ENCODE measurements at regions not wholly inside any gene's neighbourhood (a gene's known extent, or its start where the extent isn't known, plus 50 kb on each side); places are given as distances from the start of the nearest gene placed in this dataset.
"Not testable (repeated sequence)": the region's sequence is repeated elsewhere in the genome, so short reads cannot be mapped to it uniquely, and the experiment has no call there.

DNA sequence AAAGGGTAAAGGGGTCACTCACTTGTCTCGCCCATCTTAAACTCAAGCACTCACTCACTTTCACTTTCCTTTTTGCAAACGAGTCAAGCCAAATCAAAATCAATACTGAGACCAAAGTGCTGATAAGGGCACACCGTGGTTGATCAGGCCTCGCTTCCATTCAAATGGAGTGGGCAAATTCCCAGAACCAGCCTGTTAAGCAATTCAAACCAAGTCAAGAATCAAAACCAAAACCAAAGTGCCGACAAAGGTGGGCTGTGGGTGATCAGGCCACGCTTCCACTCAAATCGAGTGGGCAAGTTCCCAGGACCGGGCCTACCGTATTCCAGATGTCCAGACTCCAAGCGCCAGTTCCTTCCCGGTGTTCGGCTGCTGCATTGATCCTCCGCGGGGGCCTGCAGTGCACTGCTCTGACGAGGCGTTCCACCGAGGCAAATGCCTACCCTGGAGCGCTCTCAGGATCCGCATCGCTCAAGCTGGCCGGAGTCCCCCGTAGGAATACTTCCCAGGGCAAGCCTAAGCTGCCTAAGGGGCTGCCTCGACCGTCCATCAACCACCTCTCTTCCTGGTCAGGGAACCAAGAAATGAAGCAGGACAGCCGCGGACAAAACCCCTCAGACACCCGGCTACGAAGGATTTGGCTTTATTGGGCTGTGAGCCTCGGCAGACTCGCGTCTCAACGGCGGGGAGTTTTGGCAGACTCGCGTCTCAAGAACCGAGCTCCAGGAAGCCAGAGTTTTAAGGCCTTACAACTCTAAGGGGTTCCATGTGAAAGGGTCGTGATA, 89.9 kb upstream of the SLC1A4 start:
- TF ChIP-seq, protein P1, sequence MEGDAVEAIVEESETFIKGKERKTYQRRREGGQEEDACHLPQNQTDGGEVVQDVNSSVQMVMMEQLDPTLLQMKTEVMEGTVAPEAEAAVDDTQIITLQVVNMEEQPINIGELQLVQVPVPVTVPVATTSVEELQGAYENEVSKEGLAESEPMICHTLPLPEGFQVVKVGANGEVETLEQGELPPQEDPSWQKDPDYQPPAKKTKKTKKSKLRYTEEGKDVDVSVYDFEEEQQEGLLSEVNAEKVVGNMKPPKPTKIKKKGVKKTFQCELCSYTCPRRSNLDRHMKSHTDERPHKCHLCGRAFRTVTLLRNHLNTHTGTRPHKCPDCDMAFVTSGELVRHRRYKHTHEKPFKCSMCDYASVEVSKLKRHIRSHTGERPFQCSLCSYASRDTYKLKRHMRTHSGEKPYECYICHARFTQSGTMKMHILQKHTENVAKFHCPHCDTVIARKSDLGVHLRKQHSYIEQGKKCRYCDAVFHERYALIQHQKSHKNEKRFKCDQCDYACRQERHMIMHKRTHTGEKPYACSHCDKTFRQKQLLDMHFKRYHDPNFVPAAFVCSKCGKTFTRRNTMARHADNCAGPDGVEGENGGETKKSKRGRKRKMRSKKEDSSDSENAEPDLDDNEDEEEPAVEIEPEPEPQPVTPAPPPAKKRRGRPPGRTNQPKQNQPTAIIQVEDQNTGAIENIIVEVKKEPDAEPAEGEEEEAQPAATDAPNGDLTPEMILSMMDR (IDR thresholded peaks at IDR 0.05): no peak
- DNase-seq (ENCODE audit: low spot score) (no peak), ATAC-seq (ENCODE audit: low FRiP score) (no peak)

DNA sequence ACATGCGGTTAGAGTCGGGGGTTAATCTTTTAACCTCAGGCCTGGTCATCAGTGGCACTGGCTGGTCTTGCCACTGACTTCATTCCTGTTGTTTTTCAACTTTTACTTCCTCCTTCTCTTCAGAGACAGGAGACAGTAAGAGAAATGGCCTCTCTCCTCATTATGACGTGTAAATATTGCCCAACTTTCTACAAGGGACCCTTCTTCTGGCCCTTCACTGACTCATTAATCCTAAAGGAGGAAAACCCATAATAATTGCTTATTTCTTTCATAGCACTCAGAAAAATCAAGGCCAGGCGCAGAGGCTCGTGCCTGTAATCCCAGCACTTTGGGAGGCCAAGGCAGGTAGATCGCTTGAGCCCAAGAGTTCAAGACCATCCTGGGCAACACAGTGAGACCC, 89.3 kb upstream of the SLC1A4 start:
- not testable (repeated sequence) for ATAC-seq (ENCODE audit: low FRiP score); DNase-seq (ENCODE audit: low spot score)

DNA sequence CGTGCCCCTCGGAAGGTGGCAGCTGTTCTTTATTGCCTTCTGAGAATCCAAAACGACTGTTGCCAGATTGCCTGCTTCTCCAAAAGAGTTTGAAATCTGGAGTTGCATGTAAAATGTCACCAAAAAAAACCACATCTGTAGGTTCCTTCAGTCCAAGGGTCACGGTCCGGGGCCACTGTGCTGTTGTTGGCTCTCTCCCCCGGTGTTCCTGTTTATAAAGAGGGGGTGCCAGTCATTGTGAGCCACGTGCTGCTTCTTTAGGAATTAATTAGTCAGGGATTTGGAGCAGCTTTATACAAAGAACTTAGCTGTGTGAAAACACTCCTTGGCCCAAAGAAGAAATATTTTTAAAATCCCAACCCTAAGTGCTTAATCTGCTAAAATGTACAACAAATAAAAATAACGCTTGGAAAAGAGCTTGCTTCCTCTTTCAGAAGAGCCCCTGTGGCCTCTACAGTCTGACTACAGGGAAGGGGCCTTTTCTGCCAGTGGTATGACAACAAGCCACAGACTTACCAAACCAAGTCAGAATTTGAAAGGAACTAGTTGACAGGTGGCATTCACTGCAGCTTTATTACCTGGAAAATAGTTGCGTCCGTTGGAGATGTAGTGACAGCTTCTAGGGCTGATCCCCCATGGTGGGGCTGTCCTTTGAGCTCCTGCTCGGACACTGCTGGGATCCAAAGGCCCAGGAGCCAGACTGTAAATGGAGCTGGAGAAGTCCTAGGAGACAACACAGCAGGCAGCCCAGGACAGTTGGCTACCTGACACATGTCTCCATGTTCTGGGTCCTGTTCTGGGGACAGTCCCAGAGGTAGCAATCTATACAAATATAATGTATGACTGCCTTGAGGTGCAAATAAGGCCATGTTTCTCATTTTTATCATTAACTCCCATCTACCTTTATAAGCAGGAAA, 84.5 kb upstream of the SLC1A4 start:
- TF ChIP-seq, protein P1 (IDR thresholded peaks at IDR 0.05): no peak
- ATAC-seq (ENCODE audit: low FRiP score): no peak
- DNase-seq (ENCODE audit: low spot score): no peak

DNA sequence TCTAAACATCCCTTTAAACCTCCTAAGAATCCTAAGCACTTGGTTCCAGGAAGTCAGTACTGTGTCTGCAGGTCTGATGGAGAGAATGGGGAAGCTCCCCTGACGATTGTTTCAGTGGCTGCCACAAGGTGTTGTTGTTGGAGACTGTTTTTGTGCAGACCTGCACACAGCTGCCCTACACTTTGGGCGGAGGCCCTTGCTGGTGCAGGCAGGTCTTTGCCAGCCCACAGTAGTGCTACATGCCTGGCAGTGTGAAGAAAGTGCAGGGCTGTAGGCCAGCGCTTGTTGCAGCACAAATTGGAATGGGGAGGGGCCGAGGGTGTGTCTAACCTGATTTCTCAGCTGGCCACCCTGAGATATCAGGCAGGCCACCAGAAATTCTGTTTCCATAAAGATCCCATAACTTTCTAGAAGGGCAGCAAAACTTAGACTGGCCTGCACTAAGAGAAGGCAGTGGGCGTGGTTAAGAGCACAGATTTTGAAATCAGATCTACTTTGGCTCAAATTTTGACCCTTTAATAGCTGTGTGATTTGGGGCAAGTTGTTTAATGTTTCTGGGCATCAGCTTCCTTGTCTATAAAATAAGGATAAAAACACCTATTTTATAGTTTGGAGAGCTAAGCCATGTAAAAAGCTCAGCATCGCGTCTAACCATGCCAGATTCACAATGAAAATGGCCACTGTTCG, 83.7 kb upstream of the SLC1A4 start:
- DNase-seq (ENCODE audit: low spot score): no peak
- TF ChIP-seq, protein P1 (IDR thresholded peaks at IDR 0.05): no peak
- ATAC-seq (ENCODE audit: low FRiP score): no peak

DNA sequence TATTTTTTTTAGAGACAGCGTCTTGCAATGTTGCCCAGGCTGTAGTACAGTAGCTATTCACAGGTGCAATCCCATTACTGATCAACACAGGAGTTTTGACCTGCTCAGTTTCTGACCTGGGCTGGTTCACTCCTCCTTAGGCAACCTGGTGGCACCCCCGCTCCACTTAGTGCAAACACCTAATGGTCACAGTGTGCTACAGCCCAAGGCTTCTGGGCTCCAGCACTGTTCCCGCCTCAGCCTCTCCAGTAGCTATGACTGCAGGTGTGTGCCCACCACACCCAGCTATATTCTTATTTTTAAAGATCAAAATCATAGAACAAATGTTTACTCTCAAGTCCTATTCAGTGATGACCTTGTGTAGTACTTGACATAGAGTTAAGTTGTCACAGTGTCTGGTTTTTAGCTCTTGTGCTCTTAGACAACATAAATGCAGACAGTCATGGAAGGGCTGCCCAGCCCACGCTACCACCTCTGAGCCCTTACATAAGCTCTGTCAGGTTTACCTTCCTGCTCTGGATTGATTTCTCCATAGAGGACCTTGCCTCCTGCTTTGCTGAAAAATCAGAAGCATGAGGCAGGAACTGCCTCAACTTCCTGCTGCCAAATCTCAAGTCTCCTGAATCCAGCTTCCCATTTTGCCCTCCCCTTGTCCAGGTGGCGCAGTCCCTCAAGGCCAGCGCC, 82.2 kb upstream of the SLC1A4 start:
- TF ChIP-seq, protein P1 (IDR thresholded peaks at IDR 0.05): no peak
- no peak for ATAC-seq (ENCODE audit: low FRiP score)
- DNase-seq (ENCODE audit: low spot score): no peak

DNA sequence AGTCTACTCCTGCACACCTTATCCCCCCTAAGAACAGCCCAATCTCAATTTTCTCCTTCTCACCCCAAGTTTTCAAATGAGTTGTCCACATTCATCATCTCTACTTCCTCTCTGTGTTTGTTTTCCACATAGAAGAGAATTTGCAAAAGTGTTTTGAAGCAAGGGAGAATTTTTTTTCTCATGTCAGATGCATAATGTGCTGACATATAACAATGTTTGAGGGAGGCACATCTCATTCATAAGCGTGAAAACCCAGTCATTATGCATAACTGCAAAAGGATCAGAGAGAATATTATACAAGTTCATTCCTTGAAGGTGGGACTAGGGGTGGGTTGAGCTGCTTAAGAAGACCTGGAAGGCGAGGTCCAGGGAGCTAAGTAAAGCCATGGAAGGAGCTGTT, 80.8 kb upstream of the SLC1A4 start:
- ATAC-seq (ENCODE audit: low FRiP score): no peak
- DNase-seq (ENCODE audit: low spot score): no peak
- TF ChIP-seq, protein P1 (IDR thresholded peaks at IDR 0.05): no peak

DNA sequence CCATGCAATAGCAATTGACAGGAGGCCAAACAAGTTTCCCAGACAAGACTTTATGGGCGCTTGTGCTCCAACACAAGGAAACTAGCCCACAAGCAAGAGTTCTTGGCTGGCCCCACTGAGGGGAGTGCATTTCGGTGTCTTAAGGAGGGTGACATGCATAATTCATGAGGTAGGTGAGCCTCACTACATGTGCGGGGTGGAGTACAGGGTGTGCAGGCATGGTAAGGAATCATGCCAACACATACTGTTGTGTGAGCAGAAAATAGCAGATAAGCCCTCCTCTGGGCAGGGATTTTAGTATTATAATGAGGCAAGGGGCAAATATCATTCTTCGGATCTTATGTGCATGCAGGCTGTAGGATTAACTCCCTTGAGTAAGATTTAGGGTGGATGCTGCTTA, 78.7 kb upstream of the SLC1A4 start:
- TF ChIP-seq, protein P1 (IDR thresholded peaks at IDR 0.05): no peak
- no peak for DNase-seq (ENCODE audit: low spot score)
- ATAC-seq (ENCODE audit: low FRiP score): no peak
